ENCODE measurements at regions not wholly inside any gene's neighbourhood (a gene's known extent, or its start where the extent isn't known, plus 50 kb on each side); places are given as distances from the start of the nearest gene placed in this dataset.
"Not testable (repeated sequence)": the region's sequence is repeated elsewhere in the genome, so short reads cannot be mapped to it uniquely, and the experiment has no call there.

GRCh38 chr7:109335951-109336350 is 766.3 kb downstream of the DNAJB9 start:
- no peak for DNase-seq

GRCh38 chr7:109336531-109336930 is 766.9 kb downstream of the DNAJB9 start:
- DNase-seq: no peak

- no peak for DNase-seq
These were observed 774.0 kb downstream of the DNAJB9 start for GRCh38 chr7:109343678-109344077.

- DNase-seq: no peak
These were observed 781.8 kb downstream of the DNAJB9 start for GRCh38 chr7:109351493-109351892.

GRCh38 chr7:109354000-109354399 is 784.3 kb downstream of the DNAJB9 start:
- no peak for DNase-seq

- DNase-seq: no peak
These were observed 784.9 kb downstream of the DNAJB9 start for GRCh38 chr7:109354552-109354951.

- no peak for DNase-seq
These were observed 806.1 kb downstream of the DNAJB9 start for GRCh38 chr7:109375823-109376222.

GRCh38 chr7:109376576-109376975 is 806.9 kb downstream of the DNAJB9 start:
- DNase-seq: no peak

- DNase-seq: no peak
These were observed 807.6 kb downstream of the DNAJB9 start for GRCh38 chr7:109377076-109377884.

- no peak for DNase-seq
These were observed 817.3 kb downstream of the DNAJB9 start for GRCh38 chr7:109386959-109387358.

GRCh38 chr7:109387530-109387929 is 817.9 kb downstream of the DNAJB9 start:
- DNase-seq: no peak

GRCh38 chr7:109391240-109391639 is 821.6 kb downstream of the DNAJB9 start:
- DNase-seq: no peak

GRCh38 chr7:109402107-109402506 is 832.4 kb downstream of the DNAJB9 start:
- no peak for DNase-seq

GRCh38 chr7:109407756-109408155 is 838.1 kb downstream of the DNAJB9 start:
- no peak for DNase-seq

- no peak for DNase-seq
These were observed 868.3 kb downstream of the DNAJB9 start for GRCh38 chr7:109437957-109438356.

- no peak for DNase-seq
These were observed 880.1 kb downstream of the DNAJB9 start for GRCh38 chr7:109449760-109450159.

GRCh38 chr7:109456116-109456515 is 886.4 kb downstream of the DNAJB9 start:
- DNase-seq: no peak

GRCh38 chr7:109460296-109460695 is 890.6 kb downstream of the DNAJB9 start:
- no peak for DNase-seq

- no peak for DNase-seq
These were observed 892.5 kb downstream of the DNAJB9 start for GRCh38 chr7:109462171-109462570.

GRCh38 chr7:109467729-109468128 is 898.1 kb downstream of the DNAJB9 start:
- not testable (repeated sequence) for DNase-seq

- no peak for DNase-seq
These were observed 903.5 kb downstream of the DNAJB9 start for GRCh38 chr7:109473172-109473571.

- DNase-seq: no peak
These were observed 906.7 kb downstream of the DNAJB9 start for GRCh38 chr7:109476409-109476808.

- no peak for DNase-seq
These were observed 909.7 kb downstream of the DNAJB9 start for GRCh38 chr7:109479388-109479787.

- DNase-seq: not testable (repeated sequence)
These were observed 920.9 kb downstream of the DNAJB9 start for GRCh38 chr7:109490607-109491006.

GRCh38 chr7:109497053-109497452 is 927.4 kb downstream of the DNAJB9 start:
- DNase-seq: no peak
